Osteoblast (primary cell): ENCODE measurements at regions not wholly inside any gene's neighbourhood (a gene's known extent, or its start where the extent isn't known, plus 50 kb on each side); places are given as distances from the start of the nearest gene placed in this dataset.

Source experiments
- DNase-seq: peaks from one replicate; pipeline ENCODE4 v3.0.0; 2011; ENCODE audit warnings: low spot score, mixed read lengths; ENCODE audit not compliant: insufficient read length; ENCODE audit errors: missing footprints
- H2AFZ ChIP-seq: 2 replicates; pipeline ENCODE4 v1.6.0; 2011; ENCODE audit warnings: mild to moderate bottlenecking, low read length
- H3K27ac ChIP-seq: 2 replicates; pipeline ENCODE4 v1.5.1; 2011; ENCODE audit warnings: mild to moderate bottlenecking, low read depth, low read length, moderate library complexity
- H3K27me3 ChIP-seq: 2 replicates; pipeline ENCODE4 v1.6.0; 2012; ENCODE audit warnings: mild to moderate bottlenecking, control low read depth, inconsistent platforms, low read length, moderate library complexity; ENCODE audit not compliant: insufficient read depth
- H3K36me3 ChIP-seq: 2 replicates; pipeline ENCODE4 v1.5.1; 2011; ENCODE audit warnings: mild to moderate bottlenecking, low read length, control low read depth, moderate library complexity; ENCODE audit not compliant: insufficient read depth
- H3K4me1 ChIP-seq: 2 replicates; pipeline ENCODE4 v1.5.1; 2011; ENCODE audit warnings: mild to moderate bottlenecking, low read length, control low read depth, moderate library complexity; ENCODE audit not compliant: insufficient read depth
- H3K4me2 ChIP-seq: 2 replicates; pipeline ENCODE4 v1.6.0; 2011; ENCODE audit warnings: mild to moderate bottlenecking, low read length; ENCODE audit not compliant: insufficient read depth
- H3K4me3 ChIP-seq: fragments of 200-600 bp; sonication (generic); 3 replicates; pipeline ENCODE4 v1.5.1; 2012; ENCODE audit warnings: mild to moderate bottlenecking, low read length, inconsistent platforms; ENCODE audit not compliant: insufficient read depth
- H3K79me2 ChIP-seq: 2 replicates; pipeline ENCODE4 v1.6.0; 2012; ENCODE audit warnings: mild to moderate bottlenecking, low read length, control low read depth, inconsistent platforms; ENCODE audit not compliant: insufficient read depth
- H3K9me3 ChIP-seq: 2 replicates; pipeline ENCODE4 v1.5.1; 2011; ENCODE audit warnings: low read depth, low read length, control low read depth
- H4K20me1 ChIP-seq: 2 replicates; pipeline ENCODE4 v1.6.0; 2012; ENCODE audit warnings: mild to moderate bottlenecking, low read length, control low read depth; ENCODE audit not compliant: insufficient read depth
- TF ChIP-seq, protein P1 (sequence below): IDR thresholded peaks from 2 replicates; pipeline ENCODE4 v1.5.1; 2011; ENCODE audit warnings: mild to moderate bottlenecking, low read depth, low read length, moderate library complexity; ENCODE audit errors: extremely low read depth

DNA sequence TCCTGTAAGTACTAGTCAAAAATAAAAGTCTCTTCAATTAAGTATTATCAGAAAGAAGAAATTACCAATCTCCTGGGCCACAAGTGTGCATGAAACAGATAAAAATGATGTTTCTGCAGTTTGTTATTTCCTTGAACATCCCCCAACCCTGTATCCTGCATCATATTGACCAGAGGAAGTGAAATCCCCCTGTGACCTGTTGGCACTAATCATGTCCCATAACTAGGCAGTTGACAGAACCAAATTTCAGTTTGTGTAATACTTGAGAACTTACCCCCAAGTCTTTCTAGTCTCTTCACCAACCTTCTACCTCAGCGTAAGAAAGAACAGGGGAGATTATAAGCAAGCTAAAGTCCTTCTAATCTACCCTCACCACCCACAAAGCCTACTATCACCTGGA lies 368.2 kb upstream of the PDE4D start:
- H4K20me1 ChIP-seq, result no peaks in the 10 kb centered on the region
- H3K4me3 ChIP-seq, result no peak overlapping the region
- TF ChIP-seq, protein P1, sequence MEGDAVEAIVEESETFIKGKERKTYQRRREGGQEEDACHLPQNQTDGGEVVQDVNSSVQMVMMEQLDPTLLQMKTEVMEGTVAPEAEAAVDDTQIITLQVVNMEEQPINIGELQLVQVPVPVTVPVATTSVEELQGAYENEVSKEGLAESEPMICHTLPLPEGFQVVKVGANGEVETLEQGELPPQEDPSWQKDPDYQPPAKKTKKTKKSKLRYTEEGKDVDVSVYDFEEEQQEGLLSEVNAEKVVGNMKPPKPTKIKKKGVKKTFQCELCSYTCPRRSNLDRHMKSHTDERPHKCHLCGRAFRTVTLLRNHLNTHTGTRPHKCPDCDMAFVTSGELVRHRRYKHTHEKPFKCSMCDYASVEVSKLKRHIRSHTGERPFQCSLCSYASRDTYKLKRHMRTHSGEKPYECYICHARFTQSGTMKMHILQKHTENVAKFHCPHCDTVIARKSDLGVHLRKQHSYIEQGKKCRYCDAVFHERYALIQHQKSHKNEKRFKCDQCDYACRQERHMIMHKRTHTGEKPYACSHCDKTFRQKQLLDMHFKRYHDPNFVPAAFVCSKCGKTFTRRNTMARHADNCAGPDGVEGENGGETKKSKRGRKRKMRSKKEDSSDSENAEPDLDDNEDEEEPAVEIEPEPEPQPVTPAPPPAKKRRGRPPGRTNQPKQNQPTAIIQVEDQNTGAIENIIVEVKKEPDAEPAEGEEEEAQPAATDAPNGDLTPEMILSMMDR, result no peak
- no peaks in the 10 kb centered on the region for H3K4me1 ChIP-seq
- no peaks in the 10 kb centered on the region for H3K9me3 ChIP-seq
- no peak for DNase-seq
- H3K36me3 ChIP-seq, result no peaks in the 10 kb centered on the region
- no peaks in the 10 kb centered on the region for H3K27me3 ChIP-seq
- H3K27ac ChIP-seq, result no peak overlapping the region
- no peaks in the 10 kb centered on the region for H3K79me2 ChIP-seq
- H3K4me2 ChIP-seq, result no peak overlapping the region
- no peak overlapping the region for H2AFZ ChIP-seq

- Histone ChIP-seq H3K4me2 (no peak overlapping the region), H3K4me3 (no peak overlapping the region), H3K27me3 (no peaks in the 10 kb centered on the region), H3K4me1 (no peaks in the 10 kb centered on the region), H3K27ac (no peak overlapping the region), H2AFZ (no peak overlapping the region), H4K20me1 (no peaks in the 10 kb centered on the region), H3K79me2 (no peaks in the 10 kb centered on the region), H3K36me3 (no peaks in the 10 kb centered on the region), H3K9me3 (no peaks in the 10 kb centered on the region)
- no peak for DNase-seq
- TF ChIP-seq, protein P1, result no peak
These were observed 367.1 kb upstream of the PDE4D start for GRCh38 chr5:60260658-60261057.

GRCh38 chr5:60259730-60260129 lies 366.2 kb upstream of the PDE4D start:
- Histone ChIP-seq H3K4me2 (no peak overlapping the region), H3K4me3 (no peak overlapping the region), H3K9me3 (no peaks in the 10 kb centered on the region), H3K4me1 (no peaks in the 10 kb centered on the region), H3K79me2 (no peaks in the 10 kb centered on the region), H4K20me1 (no peaks in the 10 kb centered on the region), H3K27me3 (no peaks in the 10 kb centered on the region), H2AFZ (no peak overlapping the region), H3K36me3 (no peaks in the 10 kb centered on the region), H3K27ac (no peak overlapping the region)
- TF ChIP-seq, protein P1, result no peak
- DNase-seq, result no peak

DNA sequence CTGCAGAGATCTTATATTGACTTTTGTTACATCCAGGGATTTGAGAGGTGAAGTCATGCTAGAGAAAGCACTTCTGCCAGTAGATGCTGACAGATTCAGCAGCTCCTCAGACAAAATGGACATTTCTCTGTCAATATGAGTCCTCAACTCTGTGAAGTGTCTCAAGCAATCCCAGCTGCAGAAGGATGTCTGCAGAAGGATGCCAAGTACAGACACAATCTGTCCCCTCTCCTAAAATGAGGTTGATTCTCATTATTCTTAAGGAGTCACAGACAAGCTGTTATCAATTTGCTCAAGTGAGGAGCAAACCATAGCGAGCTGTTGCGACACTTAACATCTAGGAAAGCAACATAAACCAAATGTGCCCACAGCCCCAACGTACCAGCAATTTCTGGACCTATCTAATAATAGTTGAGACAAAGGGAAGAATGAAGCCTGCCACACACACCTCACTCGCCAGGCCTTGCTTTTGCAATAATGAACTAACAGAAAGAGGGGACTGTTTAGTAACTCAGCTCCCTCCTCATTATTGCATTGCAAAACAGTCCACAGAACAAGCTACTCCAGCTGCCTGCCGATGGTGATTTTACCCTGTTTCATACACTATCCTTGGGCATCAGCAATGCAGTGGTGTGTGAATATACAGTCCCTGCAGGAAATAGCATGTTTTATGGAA lies 364.2 kb upstream of the PDE4D start:
- no peaks in the 10 kb centered on the region for H3K9me3 ChIP-seq
- TF ChIP-seq, protein P1, result no peak
- no peak overlapping the region for H3K4me3 ChIP-seq
- H3K36me3 ChIP-seq, result no peaks in the 10 kb centered on the region
- no peaks in the 10 kb centered on the region for H3K4me1 ChIP-seq
- DNase-seq, result no peak
- no peaks in the 10 kb centered on the region for H4K20me1 ChIP-seq
- H2AFZ ChIP-seq, result no peak overlapping the region
- H3K79me2 ChIP-seq, result no peaks in the 10 kb centered on the region
- no peak overlapping the region for H3K27ac ChIP-seq
- H3K4me2 ChIP-seq, result no peak overlapping the region
- H3K27me3 ChIP-seq, result no peaks in the 10 kb centered on the region
